ENCODE measurements at regions not wholly inside any gene's neighbourhood (a gene's known extent, or its start where the extent isn't known, plus 50 kb on each side); places are given as distances from the start of the nearest gene placed in this dataset.

- no peaks in the 10 kb centered on the region for H3K79me2 ChIP-seq (ENCODE audit: insufficient read depth, low read length)
- H3K4me1 ChIP-seq (ENCODE audit: insufficient read depth, low read length, poor library complexity, severe bottlenecking) = no peaks in the 10 kb centered on the region
- no peaks in the 10 kb centered on the region for H3K36me3 ChIP-seq (ENCODE audit: insufficient read depth, low read length)
- TF ChIP-seq EZH2phosphoT487 (IDR thresholded peaks at IDR 0.05; ENCODE audit: borderline replicate concordance) = no peak
- TF ChIP-seq CTCF (conservative IDR thresholded peaks at IDR 0.05; ENCODE audit: low read length) = no peak
- no peaks in the 10 kb centered on the region for H3F3A ChIP-seq (ENCODE audit: low read depth)
- H3K9me3 ChIP-seq (ENCODE audit: insufficient read depth, low read depth, low read length) = no peaks in the 10 kb centered on the region
- no peak overlapping the region for H3K4me3 ChIP-seq (ENCODE audit: low read length, poor library complexity, severe bottlenecking)
- H3K27me3 ChIP-seq (ENCODE audit: insufficient read depth, low read length, poor library complexity, severe bottlenecking) = no peaks in the 10 kb centered on the region
- no peak overlapping the region for H2AFZ ChIP-seq (ENCODE audit: low read length)
- no peaks in the 10 kb centered on the region for H3K9me2 ChIP-seq (replicated peaks; ENCODE audit: low read depth, low read length)
- H3K9ac ChIP-seq (ENCODE audit: low read depth, low read length, poor library complexity, severe bottlenecking) = no peak overlapping the region
- no peak overlapping the region for H3K4me2 ChIP-seq (ENCODE audit: low read depth, low read length, poor library complexity, severe bottlenecking)
- H4K20me1 ChIP-seq (ENCODE audit: insufficient read depth, low read length, poor library complexity, severe bottlenecking) = no peaks in the 10 kb centered on the region
These were observed 425.5 kb upstream of the DAB2 start for GRCh38 chr5:39850291-39850690.

GRCh38 chr5:39846144-39846543 lies 421.4 kb upstream of the DAB2 start:
- H3K4me3 ChIP-seq (ENCODE audit: low read length, poor library complexity, severe bottlenecking) = no peak overlapping the region

GRCh38 chr5:39843767-39844166 lies 419.0 kb upstream of the DAB2 start:
- TF ChIP-seq EZH2phosphoT487 (IDR thresholded peaks at IDR 0.05; ENCODE audit: borderline replicate concordance) = no peak
- no peak for TF ChIP-seq CTCF (conservative IDR thresholded peaks at IDR 0.05; ENCODE audit: low read length)
- Histone ChIP-seq H3K9ac (ENCODE audit: low read depth, low read length, poor library complexity, severe bottlenecking) (no peak overlapping the region), H3K9me2 (replicated peaks; ENCODE audit: low read depth, low read length) (no peaks in the 10 kb centered on the region), H3K9me3 (ENCODE audit: insufficient read depth, low read depth, low read length) (0 out of 2 replicates have a peak, but pooled peaks cover 4% of the 10 kb centered on the region), H4K20me1 (ENCODE audit: insufficient read depth, low read length, poor library complexity, severe bottlenecking) (no peaks in the 10 kb centered on the region), H3K79me2 (ENCODE audit: insufficient read depth, low read length) (no peaks in the 10 kb centered on the region), H3K4me1 (ENCODE audit: insufficient read depth, low read length, poor library complexity, severe bottlenecking) (no peaks in the 10 kb centered on the region), H3K27me3 (ENCODE audit: insufficient read depth, low read length, poor library complexity, severe bottlenecking) (peaks cover 3% of the 10 kb centered on the region), H3F3A (ENCODE audit: low read depth) (no peaks in the 10 kb centered on the region), H3K4me3 (ENCODE audit: low read length, poor library complexity, severe bottlenecking) (no peak overlapping the region), H2AFZ (ENCODE audit: low read length) (no peak overlapping the region), H3K36me3 (ENCODE audit: insufficient read depth, low read length) (no peaks in the 10 kb centered on the region), H3K4me2 (ENCODE audit: low read depth, low read length, poor library complexity, severe bottlenecking) (no peak overlapping the region)

More at GRCh38 chr5:39846144-39846543, 421.4 kb upstream of the DAB2 start:
- no peaks in the 10 kb centered on the region for H3K9me3 ChIP-seq (ENCODE audit: insufficient read depth, low read depth, low read length)
- no peaks in the 10 kb centered on the region for H3F3A ChIP-seq (ENCODE audit: low read depth)
- no peak overlapping the region for H3K9ac ChIP-seq (ENCODE audit: low read depth, low read length, poor library complexity, severe bottlenecking)
- TF ChIP-seq EZH2phosphoT487 (IDR thresholded peaks at IDR 0.05; ENCODE audit: borderline replicate concordance) = no peak
- TF ChIP-seq CTCF (conservative IDR thresholded peaks at IDR 0.05; ENCODE audit: low read length) = no peak
- H3K4me1 ChIP-seq (ENCODE audit: insufficient read depth, low read length, poor library complexity, severe bottlenecking) = no peaks in the 10 kb centered on the region
- H3K79me2 ChIP-seq (ENCODE audit: insufficient read depth, low read length) = no peaks in the 10 kb centered on the region
- no peaks in the 10 kb centered on the region for H4K20me1 ChIP-seq (ENCODE audit: insufficient read depth, low read length, poor library complexity, severe bottlenecking)
- no peak overlapping the region for H2AFZ ChIP-seq (ENCODE audit: low read length)
- H3K27me3 ChIP-seq (ENCODE audit: insufficient read depth, low read length, poor library complexity, severe bottlenecking) = peaks cover 3% of the 10 kb centered on the region
- no peaks in the 10 kb centered on the region for H3K36me3 ChIP-seq (ENCODE audit: insufficient read depth, low read length)
- no peak overlapping the region for H3K4me2 ChIP-seq (ENCODE audit: low read depth, low read length, poor library complexity, severe bottlenecking)
- H3K9me2 ChIP-seq (replicated peaks; ENCODE audit: low read depth, low read length) = no peaks in the 10 kb centered on the region

Data from Loucy (cell line).